ENCODE measurements at regions not wholly inside any gene's neighbourhood (a gene's known extent, or its start where the extent isn't known, plus 50 kb on each side); places are given as distances from the start of the nearest gene placed in this dataset.

DNA sequence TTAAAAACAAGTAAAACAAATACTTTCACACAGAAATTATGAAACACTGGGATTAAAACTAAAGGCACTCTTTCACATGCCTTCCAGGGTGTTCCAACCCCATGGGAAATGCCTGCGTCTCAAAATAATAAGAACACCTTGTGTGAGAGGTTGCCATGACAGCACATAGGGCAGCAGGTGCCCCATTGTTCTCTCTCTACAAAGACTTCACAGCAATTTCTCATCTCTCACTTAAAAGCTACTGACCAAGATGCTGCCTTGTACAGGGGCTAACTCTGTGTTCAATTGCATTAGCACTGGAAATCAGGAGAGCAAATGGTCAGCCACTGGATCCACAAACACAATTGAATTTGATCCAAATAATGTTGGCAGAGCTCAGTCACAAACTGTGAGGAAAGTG, 102.5 kb upstream of the GALNTL6 start:
- Histone ChIP-seq H2AFZ (ENCODE audit: low read depth, low read length) (no peak overlapping the region), H3K27me3 (ENCODE audit: insufficient read depth, low read depth, low read length) (no peaks in the 10 kb centered on the region), H4K20me1 (ENCODE audit: insufficient read depth) (no peaks in the 10 kb centered on the region), H3K4me2 (ENCODE audit: low read length) (peak overlapping the region; percentile 10), H3K9me3 (ENCODE audit: low read length) (no peaks in the 10 kb centered on the region), H3K9me2 (ENCODE audit: insufficient read depth, low read length) (no peaks in the 10 kb centered on the region), H3K9ac (ENCODE audit: low read length) (no peak overlapping the region), H3K79me2 (replicated peaks; ENCODE audit: insufficient read depth, low read length) (no peaks in the 10 kb centered on the region), H3K4me3 (ENCODE audit: low read length) (peak overlapping the region; percentile 0), H3F3A (ENCODE audit: insufficient read depth, low read length, poor library complexity, severe bottlenecking) (no peaks in the 10 kb centered on the region), H3K27ac (ENCODE audit: low read length) (peak overlapping the region; percentile 56), H3K36me3 (ENCODE audit: insufficient read depth, low read length) (no peaks in the 10 kb centered on the region)
- TF ChIP-seq TAF1 (IDR thresholded peaks at IDR 0.05; ENCODE audit: low read depth) (no peak), POLR2AphosphoS5 (IDR thresholded peaks at IDR 0.05) (peak; percentile 32), EP300 (conservative IDR thresholded peaks at IDR 0.05; ENCODE audit: poor library complexity, severe bottlenecking) (peak; percentile 56)

DNA sequence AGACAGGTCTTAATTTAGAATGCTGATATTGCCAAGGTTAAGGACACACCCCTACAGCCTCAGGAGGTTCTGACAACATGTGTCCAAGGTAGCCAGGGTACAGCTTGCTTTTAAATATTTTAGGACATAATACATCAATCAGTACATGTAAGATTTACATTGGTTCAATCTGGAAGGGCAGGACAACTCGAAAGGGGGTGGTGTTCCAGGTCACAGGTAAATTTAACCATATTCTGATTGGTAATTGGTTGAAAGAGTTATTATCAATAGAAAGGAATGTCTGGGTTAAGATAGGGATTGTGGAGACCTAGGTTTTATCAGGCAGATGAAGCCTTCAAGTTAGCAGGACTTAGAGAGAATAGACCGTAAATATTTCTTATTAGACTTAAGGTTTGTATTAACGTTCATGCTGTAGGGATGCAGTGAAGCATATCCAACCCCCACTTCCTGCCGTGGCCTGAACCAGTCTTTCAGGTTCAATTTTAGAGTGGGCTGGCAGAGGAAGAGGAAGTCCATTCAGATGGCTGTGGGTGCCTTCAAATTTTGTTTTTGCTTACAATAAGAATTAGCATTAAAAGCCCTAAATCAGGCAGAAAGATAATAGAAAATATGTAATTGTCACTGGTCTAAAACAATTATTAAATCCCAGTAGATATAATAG, 136.5 kb upstream of the GALNTL6 start:
- H3K9me2 ChIP-seq (ENCODE audit: insufficient read depth, low read length) = no peaks in the 10 kb centered on the region
- H3K4me3 ChIP-seq (ENCODE audit: low read length) = no peak overlapping the region
- H3K27me3 ChIP-seq (ENCODE audit: insufficient read depth, low read depth, low read length) = no peaks in the 10 kb centered on the region
- no peaks in the 10 kb centered on the region for H3K36me3 ChIP-seq (ENCODE audit: insufficient read depth, low read length)
- no peak overlapping the region for H3K27ac ChIP-seq (ENCODE audit: low read length)
- H3K4me2 ChIP-seq (ENCODE audit: low read length) = no peak overlapping the region
- H4K20me1 ChIP-seq (ENCODE audit: insufficient read depth) = no peaks in the 10 kb centered on the region
- H3K9ac ChIP-seq (ENCODE audit: low read length) = no peak overlapping the region
- H3F3A ChIP-seq (ENCODE audit: insufficient read depth, low read length, poor library complexity, severe bottlenecking) = no peaks in the 10 kb centered on the region
- no peaks in the 10 kb centered on the region for H3K9me3 ChIP-seq (ENCODE audit: low read length)
- H2AFZ ChIP-seq (ENCODE audit: low read depth, low read length) = no peak overlapping the region
- H3K79me2 ChIP-seq (replicated peaks; ENCODE audit: insufficient read depth, low read length) = no peaks in the 10 kb centered on the region
- TF ChIP-seq POLR2AphosphoS5 (IDR thresholded peaks at IDR 0.05) (no peak), MXI1 (conservative IDR thresholded peaks at IDR 0.05; ENCODE audit: poor library complexity, severe bottlenecking) (no peak), EP300 (conservative IDR thresholded peaks at IDR 0.05; ENCODE audit: poor library complexity, severe bottlenecking) (no peak), SMC3 (conservative IDR thresholded peaks at IDR 0.05; ENCODE audit: poor library complexity) (no peak), TAF1 (IDR thresholded peaks at IDR 0.05; ENCODE audit: low read depth) (no peak), RAD21 (conservative IDR thresholded peaks at IDR 0.05) (no peak), EZH2 (IDR thresholded peaks at IDR 0.05; ENCODE audit: borderline replicate concordance, insufficient read depth, low read length, poor library complexity, severe bottlenecking) (no peak)
- TF ChIP-seq, protein P1, sequence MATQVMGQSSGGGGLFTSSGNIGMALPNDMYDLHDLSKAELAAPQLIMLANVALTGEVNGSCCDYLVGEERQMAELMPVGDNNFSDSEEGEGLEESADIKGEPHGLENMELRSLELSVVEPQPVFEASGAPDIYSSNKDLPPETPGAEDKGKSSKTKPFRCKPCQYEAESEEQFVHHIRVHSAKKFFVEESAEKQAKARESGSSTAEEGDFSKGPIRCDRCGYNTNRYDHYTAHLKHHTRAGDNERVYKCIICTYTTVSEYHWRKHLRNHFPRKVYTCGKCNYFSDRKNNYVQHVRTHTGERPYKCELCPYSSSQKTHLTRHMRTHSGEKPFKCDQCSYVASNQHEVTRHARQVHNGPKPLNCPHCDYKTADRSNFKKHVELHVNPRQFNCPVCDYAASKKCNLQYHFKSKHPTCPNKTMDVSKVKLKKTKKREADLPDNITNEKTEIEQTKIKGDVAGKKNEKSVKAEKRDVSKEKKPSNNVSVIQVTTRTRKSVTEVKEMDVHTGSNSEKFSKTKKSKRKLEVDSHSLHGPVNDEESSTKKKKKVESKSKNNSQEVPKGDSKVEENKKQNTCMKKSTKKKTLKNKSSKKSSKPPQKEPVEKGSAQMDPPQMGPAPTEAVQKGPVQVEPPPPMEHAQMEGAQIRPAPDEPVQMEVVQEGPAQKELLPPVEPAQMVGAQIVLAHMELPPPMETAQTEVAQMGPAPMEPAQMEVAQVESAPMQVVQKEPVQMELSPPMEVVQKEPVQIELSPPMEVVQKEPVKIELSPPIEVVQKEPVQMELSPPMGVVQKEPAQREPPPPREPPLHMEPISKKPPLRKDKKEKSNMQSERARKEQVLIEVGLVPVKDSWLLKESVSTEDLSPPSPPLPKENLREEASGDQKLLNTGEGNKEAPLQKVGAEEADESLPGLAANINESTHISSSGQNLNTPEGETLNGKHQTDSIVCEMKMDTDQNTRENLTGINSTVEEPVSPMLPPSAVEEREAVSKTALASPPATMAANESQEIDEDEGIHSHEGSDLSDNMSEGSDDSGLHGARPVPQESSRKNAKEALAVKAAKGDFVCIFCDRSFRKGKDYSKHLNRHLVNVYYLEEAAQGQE (IDR thresholded peaks at IDR 0.05; ENCODE audit: borderline replicate concordance) = no peak
- TF ChIP-seq, protein P2, sequence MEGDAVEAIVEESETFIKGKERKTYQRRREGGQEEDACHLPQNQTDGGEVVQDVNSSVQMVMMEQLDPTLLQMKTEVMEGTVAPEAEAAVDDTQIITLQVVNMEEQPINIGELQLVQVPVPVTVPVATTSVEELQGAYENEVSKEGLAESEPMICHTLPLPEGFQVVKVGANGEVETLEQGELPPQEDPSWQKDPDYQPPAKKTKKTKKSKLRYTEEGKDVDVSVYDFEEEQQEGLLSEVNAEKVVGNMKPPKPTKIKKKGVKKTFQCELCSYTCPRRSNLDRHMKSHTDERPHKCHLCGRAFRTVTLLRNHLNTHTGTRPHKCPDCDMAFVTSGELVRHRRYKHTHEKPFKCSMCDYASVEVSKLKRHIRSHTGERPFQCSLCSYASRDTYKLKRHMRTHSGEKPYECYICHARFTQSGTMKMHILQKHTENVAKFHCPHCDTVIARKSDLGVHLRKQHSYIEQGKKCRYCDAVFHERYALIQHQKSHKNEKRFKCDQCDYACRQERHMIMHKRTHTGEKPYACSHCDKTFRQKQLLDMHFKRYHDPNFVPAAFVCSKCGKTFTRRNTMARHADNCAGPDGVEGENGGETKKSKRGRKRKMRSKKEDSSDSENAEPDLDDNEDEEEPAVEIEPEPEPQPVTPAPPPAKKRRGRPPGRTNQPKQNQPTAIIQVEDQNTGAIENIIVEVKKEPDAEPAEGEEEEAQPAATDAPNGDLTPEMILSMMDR (IDR thresholded peaks at IDR 0.05; ENCODE audit: poor library complexity, severe bottlenecking) = no peak
